Central memory CD4-positive, alpha-beta T cell (primary cell): ENCODE measurements at regions not wholly inside any gene's neighbourhood (a gene's known extent, or its start where the extent isn't known, plus 50 kb on each side); places are given as distances from the start of the nearest gene placed in this dataset.

Experiments
- DNase-seq: peaks from one replicate; pipeline ENCODE4 v3.0.0; 2022

DNA sequence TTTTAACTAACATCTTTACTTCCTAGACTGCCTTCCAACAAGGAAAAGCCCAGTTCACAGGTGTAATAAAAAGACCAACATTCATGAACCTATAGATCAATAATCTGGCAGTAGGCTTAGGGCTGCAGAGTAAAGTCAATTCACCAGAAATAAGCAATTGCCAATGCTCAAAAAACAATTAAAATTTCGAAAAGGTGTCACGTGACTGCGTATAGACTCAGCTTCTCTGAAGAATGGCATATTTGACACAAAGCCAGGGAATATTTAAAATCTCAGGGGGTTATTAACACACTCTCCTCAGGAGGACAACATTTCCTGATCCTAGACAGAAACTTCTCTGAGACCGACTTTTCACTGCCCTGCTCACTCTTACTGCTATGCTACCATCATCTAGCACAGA is 245.2 kb upstream of the LRATD1 start:
- no peak for DNase-seq

DNA sequence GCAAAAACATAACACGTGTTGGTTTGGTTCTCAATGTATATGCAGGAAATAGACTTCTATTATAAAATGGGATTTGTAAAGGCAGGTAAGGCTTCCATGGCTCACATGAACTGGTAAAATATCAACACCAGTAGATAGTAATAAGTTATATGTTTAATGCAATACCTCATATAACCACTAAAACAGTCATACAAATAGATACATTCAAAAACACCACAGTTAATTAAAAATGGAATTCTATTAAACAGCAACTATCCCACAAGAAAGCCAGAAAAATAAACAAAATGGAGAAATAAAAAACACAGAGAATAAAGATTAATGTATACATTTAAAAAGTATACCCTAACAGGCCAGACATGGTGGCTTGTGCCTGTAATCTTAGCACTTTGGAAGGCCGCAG is 243.8 kb upstream of the LRATD1 start:
- no peak for DNase-seq

GRCh38 chr2:14396533-14397083 is 235.9 kb upstream of the LRATD1 start:
- DNase-seq = no peak

DNA sequence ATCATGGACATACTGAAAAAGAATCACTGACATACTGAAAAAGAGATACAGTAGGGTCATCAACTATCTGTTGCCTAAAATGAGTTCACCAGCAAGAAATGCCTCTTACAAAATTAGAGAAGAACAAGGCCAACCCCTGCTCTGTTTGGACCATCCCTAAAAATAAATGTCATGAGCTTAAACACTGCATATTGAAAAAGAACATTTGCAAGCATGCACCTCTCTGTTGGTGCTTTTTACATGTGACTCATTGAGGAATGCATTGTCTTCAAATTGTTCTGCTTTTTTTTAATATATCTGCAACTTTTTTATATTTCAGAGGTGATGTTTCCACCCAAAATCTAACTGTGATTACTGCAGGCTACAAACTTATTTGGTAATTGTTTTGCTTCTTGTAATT is 233.9 kb upstream of the LRATD1 start:
- DNase-seq = no peak

- DNase-seq = no peak
Measured at GRCh38 chr2:14401873-14402272, 230.6 kb upstream of the LRATD1 start.

- DNase-seq = no peak
Measured at GRCh38 chr2:14408695-14409094, 223.8 kb upstream of the LRATD1 start.

- DNase-seq = no peak
Measured at GRCh38 chr2:14417551-14417950, 215.0 kb upstream of the LRATD1 start.

- DNase-seq = no peak
Measured at GRCh38 chr2:14418115-14418514, 214.4 kb upstream of the LRATD1 start.

DNA sequence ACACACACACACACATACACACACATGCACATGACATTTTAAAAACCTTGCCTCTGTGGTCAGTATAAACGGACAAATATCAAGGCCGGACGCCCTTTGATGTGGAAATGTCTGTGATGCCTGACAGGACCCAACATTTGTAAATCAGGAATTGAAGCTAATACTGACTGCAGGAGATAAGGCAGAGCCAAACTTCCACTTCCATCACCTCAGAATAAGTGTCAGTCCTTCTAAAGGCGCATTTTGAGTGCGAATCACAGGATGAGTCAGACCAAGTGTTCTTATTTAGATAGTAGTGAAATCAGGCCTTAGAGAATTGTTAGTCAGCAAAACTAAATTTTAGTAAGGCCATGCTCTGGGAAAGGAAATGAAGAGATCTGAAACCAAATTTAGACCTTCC is 211.7 kb upstream of the LRATD1 start:
- no peak for DNase-seq

DNA sequence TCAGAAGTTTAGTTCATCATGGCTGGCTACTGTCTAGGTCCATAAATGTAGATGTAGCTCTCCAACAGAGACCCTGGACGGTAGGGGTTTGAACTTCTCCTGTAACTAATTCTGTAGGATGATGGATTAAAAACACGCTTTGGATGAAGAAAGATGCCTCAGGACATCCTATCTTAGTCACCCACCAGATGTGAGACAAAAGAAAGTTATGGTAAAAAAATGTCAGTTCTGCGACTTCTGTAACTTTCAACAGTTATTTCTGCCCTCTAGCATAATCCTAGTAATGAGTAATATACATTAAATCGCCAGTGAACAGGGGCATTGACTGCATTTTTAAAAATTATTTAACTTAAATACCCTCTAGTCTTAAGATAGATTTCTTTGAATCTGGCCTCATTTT is 210.1 kb upstream of the LRATD1 start:
- no peak for DNase-seq

- DNase-seq = no peak
Measured at GRCh38 chr2:14423145-14423906, 209.2 kb upstream of the LRATD1 start.

GRCh38 chr2:14424478-14425390 is 207.8 kb upstream of the LRATD1 start:
- no peak for DNase-seq

DNA sequence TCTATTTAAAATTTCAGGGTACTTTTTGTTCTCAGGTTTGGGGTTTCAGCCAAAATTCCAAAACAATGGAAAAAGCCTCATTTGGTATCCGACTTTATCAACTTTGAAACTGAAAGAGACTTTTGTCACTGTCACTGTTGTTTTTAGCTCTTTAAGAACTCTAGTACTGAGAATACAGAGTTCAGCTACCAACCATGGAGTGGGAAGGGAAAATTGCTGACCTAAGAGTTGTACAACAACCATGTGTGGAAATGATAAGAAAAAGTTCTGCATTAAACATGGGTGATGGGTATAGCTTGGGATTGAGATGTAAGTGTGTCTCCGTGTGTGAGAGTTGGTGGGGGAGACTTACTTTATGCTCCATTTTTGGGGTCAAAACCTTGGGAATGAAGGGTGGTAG is 206.6 kb upstream of the LRATD1 start:
- no peak for DNase-seq

- DNase-seq = no peak
Measured at GRCh38 chr2:14428056-14428455, 204.5 kb upstream of the LRATD1 start.

- DNase-seq = no peak
Measured at GRCh38 chr2:14433946-14434495, 198.5 kb upstream of the LRATD1 start.

DNA sequence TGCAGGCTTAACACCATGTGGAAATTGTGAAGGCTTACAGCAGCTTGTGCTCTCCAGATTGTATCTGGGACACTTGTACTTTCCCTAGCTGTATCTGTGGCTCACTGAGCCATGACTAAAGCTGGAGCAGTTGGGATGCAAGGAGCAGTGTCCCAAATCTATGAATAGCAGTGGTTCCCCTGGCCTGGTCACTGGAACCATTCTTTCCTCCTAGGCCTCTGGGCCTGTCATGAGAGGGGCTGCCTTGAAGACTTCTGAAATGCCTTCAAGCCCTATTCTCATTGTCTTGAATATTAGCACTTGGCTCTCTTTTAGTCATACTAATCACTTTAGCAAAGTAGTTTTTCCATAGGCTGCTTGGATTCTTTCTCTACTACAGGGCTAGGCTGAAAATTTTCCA is 186.8 kb upstream of the LRATD1 start:
- no peak for DNase-seq

DNA sequence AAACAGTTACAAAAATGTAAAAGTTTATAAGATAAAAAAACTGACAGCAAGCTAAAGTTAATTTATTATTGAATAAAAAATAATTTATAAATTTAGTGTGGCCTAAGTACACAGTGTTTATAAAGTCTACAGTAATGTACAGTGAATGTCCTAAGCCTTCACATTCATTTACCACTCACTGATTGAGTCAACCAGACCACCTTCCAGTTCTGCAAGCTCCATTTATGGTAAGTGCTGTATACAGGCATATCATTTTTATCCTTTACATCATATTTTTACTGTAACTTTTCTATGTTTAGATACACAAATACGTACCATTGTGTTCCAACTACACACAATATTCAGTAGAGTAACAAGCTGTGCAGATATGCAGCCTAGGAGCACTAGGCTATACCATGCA is 184.2 kb upstream of the LRATD1 start:
- DNase-seq = no peak

DNA sequence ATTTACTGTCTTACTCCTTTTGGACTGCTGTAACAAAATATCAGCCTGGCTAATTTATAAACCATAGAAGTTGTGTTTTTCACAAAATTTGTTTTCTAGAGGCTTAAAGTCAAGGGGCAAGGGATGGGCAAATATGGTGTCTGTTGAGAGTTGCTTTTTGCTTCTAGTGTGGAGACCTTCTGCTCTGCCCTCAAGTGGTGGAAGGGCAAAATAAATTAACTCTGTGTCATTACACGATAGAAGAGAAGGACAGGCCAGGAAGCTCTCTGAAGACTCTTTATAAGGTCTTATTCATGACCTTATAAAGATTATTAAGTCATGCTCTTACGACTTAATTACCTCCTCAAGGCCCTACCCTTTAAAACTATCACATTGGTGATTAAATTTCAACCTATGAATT is 181.2 kb upstream of the LRATD1 start:
- DNase-seq = no peak

GRCh38 chr2:14454202-14454601 is 178.3 kb upstream of the LRATD1 start:
- no peak for DNase-seq

DNA sequence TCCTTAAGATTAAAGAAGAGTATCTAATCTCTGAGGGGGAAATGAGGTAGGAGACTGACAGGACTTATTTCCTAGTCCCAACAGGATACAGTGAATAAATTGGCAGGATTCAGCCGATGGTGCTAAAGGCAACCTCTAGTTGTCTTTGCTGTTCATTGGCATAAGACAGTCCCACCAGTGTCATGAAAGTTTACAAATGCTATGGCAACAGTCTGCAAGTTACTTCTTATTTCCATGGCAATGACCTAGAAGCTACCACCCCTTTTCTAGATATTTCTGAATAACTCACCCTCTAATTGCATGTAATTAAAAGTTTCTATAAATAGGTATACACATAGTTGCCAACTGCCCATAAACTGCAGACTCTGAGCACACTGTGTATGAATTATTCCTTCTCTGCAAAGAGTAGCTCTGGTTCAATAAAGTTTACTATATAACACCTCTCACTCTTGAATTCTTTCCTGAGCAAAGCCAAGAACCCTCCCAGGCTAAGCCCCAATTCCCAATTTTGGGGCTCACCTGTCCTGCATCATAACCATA is 172.7 kb upstream of the LRATD1 start:
- DNase-seq = no peak

- DNase-seq = no peak
Measured at GRCh38 chr2:14475994-14476393, 156.5 kb upstream of the LRATD1 start.

- DNase-seq = no peak
Measured at GRCh38 chr2:14479486-14479885, 153.0 kb upstream of the LRATD1 start.

DNA sequence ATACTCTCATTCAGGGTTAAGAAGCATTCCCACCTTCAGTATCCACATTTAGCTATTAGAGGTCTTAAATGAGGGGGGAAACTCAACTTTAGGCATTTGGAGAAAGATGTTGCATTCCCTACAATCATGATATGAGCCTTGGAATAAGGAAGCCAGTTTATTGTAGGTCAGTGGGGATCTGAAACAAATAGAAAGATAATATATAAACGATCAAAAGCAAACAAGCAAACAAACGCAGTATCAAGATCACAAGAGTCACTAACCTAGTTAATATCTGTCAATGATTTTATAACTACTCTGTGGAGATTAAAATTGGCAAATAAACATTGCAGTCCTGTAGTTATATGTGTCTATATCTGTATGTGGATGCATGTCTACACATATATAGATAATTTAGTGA is 152.4 kb upstream of the LRATD1 start:
- no peak for DNase-seq
